ENCODE measurements at regions not wholly inside any gene's neighbourhood (a gene's known extent, or its start where the extent isn't known, plus 50 kb on each side); places are given as distances from the start of the nearest gene placed in this dataset.

GRCh38 chr6:26170951-26171841, 84.0 kb downstream of the HFE start:
- no peak for TF ChIP-seq CTCF (IDR thresholded peaks at IDR 0.05; ENCODE audit: insufficient read depth, low read length, poor library complexity, severe bottlenecking)
- Histone ChIP-seq H3K4me3 (ENCODE audit: low read depth, low read length) (peak overlapping the region; percentile 41), H3K27me3 (ENCODE audit: control insufficient read depth, insufficient read depth, low read length) (no peaks in the 10 kb centered on the region), H3K36me3 (ENCODE audit: control insufficient read depth, insufficient read depth, low read length) (no peaks in the 10 kb centered on the region)
- DNase-seq (ENCODE audit: low read depth): no peak

GRCh38 chr6:26172608-26172968, 85.4 kb downstream of the HFE start:
- TF ChIP-seq CTCF (IDR thresholded peaks at IDR 0.05; ENCODE audit: insufficient read depth, low read length, poor library complexity, severe bottlenecking): no peak
- no peak for DNase-seq (ENCODE audit: low read depth)
- Histone ChIP-seq H3K36me3 (ENCODE audit: control insufficient read depth, insufficient read depth, low read length) (no peaks in the 10 kb centered on the region), H3K4me3 (ENCODE audit: low read depth, low read length) (peak overlapping the region; percentile 41), H3K27me3 (ENCODE audit: control insufficient read depth, insufficient read depth, low read length) (no peaks in the 10 kb centered on the region)

GRCh38 chr6:26173836-26174145, 86.6 kb downstream of the HFE start:
- Histone ChIP-seq H3K36me3 (ENCODE audit: control insufficient read depth, insufficient read depth, low read length) (no peaks in the 10 kb centered on the region), H3K27me3 (ENCODE audit: control insufficient read depth, insufficient read depth, low read length) (no peaks in the 10 kb centered on the region), H3K4me3 (ENCODE audit: low read depth, low read length) (no peak overlapping the region)
- DNase-seq (ENCODE audit: low read depth): no peak
- no peak for TF ChIP-seq CTCF (IDR thresholded peaks at IDR 0.05; ENCODE audit: insufficient read depth, low read length, poor library complexity, severe bottlenecking)

- no peaks in the 10 kb centered on the region for H3K36me3 ChIP-seq (ENCODE audit: control insufficient read depth, insufficient read depth, low read length)
- H3K4me3 ChIP-seq (ENCODE audit: low read depth, low read length): no peak overlapping the region
- no peak for DNase-seq (ENCODE audit: low read depth)
- no peak for TF ChIP-seq CTCF (IDR thresholded peaks at IDR 0.05; ENCODE audit: insufficient read depth, low read length, poor library complexity, severe bottlenecking)
- no peaks in the 10 kb centered on the region for H3K27me3 ChIP-seq (ENCODE audit: control insufficient read depth, insufficient read depth, low read length)
Observed at GRCh38 chr6:26175033-26175427, 87.8 kb downstream of the HFE start.

GRCh38 chr6:26175428-26176181, 88.4 kb downstream of the HFE start:
- no peak overlapping the region for H3K4me3 ChIP-seq (ENCODE audit: low read depth, low read length)
- DNase-seq (ENCODE audit: low read depth): no peak
- H3K36me3 ChIP-seq (ENCODE audit: control insufficient read depth, insufficient read depth, low read length): no peaks in the 10 kb centered on the region
- no peaks in the 10 kb centered on the region for H3K27me3 ChIP-seq (ENCODE audit: control insufficient read depth, insufficient read depth, low read length)
- TF ChIP-seq CTCF (IDR thresholded peaks at IDR 0.05; ENCODE audit: insufficient read depth, low read length, poor library complexity, severe bottlenecking): peak; percentile 72

All from kidney epithelial cell (primary cell).